Muscle of leg (tissue), 3 donors: ENCODE measurements at regions not wholly inside any gene's neighbourhood (a gene's known extent, or its start where the extent isn't known, plus 50 kb on each side); places are given as distances from the start of the nearest gene placed in this dataset.

Source experiments
- DNase-seq: peaks from one replicate; pipeline ENCODE4 v3.0.0; 2013
- H3K27ac ChIP-seq: one replicate; pipeline ENCODE4 v1.5.1; 2013; ENCODE audit warnings: mild to moderate bottlenecking, low read length, control low read depth
- H3K27me3 ChIP-seq: one replicate; pipeline ENCODE4 v1.6.1; 2013; ENCODE audit warnings: low read length; ENCODE audit not compliant: control insufficient read depth, insufficient read depth
- H3K36me3 ChIP-seq: one replicate; pipeline ENCODE4 v1.6.1; 2013; ENCODE audit warnings: low read length; ENCODE audit not compliant: control insufficient read depth, insufficient read depth
- H3K4me1 ChIP-seq: one replicate; pipeline ENCODE4 v1.6.1; 2013; ENCODE audit warnings: low read length; ENCODE audit not compliant: control insufficient read depth, insufficient read depth
- H3K4me3 ChIP-seq: one replicate; pipeline ENCODE4 v1.5.1; 2013; ENCODE audit warnings: low read length, control low read depth
- H3K9me3 ChIP-seq: replicated peaks from 2 replicates; pipeline ENCODE4 v1.6.1; 2013; ENCODE audit warnings: low read depth, low read length; ENCODE audit not compliant: control insufficient read depth
- WGBS: methylation state at CpG from one replicate; pipeline ENCODE4 v1.1.5; 2013; ENCODE audit warnings: missing lambda C conversion rate; ENCODE audit not compliant: insufficient coverage; 5-methylcytosine and 5-hydroxymethylcytosine counted together

DNA sequence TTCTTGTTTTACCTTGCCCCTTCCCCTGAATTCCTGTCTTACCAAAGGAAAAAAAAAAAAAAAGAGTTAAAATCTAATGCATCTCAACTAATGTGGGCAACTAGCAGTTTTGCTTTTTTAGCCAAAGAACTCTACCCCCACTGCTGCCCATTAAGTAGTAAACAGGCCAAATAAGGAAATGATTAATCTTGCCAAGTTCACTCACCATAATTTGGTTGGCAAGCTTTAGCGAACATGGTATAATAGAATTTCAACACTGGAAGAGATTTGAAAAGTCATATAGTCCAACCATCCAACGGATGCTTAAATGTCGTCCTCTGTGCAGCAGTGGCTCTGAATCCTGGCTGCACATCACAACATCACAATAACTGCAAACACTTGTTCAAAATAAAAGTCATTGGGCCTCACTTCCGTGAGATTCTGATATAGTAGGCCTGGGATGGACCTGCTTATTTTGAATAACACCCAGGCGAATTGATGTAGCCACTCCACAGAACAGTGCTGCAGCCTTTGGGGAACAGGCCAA lies 142.0 kb upstream of the UBE2E1 start:
- Histone ChIP-seq H3K4me1 (peaks cover 2% of the 10 kb centered on the region), H3K36me3 (no peaks in the 10 kb centered on the region), H3K4me3 (no peak overlapping the region), H3K27me3 (no peaks in the 10 kb centered on the region), H3K9me3 (no peaks in the 10 kb centered on the region), H3K27ac (no peak overlapping the region)
- WGBS, result 74% methylated on average over 2 of the region's 5 CpGs
- DNase-seq, result no peak

DNA sequence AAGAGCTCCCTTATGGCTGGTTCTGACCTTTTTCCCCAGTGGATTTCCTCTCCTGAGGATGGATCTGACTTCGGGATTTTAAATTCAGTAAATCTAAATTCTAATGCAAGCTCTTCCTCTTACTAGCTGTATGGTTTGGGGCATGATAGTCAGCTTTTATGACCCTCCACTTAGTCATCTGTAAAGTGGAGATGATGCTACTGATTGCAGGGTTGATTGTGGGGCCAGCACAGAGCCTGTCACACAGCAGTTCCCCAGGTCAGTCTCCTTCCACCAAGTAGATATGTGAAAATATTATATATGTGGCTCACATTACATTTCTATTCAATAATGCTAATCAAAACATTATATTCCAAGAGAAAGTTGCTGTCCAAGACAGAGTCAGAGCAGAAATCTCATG lies 141.3 kb upstream of the UBE2E1 start:
- no peaks in the 10 kb centered on the region for H3K27me3 ChIP-seq
- H3K4me3 ChIP-seq, result no peak overlapping the region
- no CpG with 5 or more reads among the region's 1 CpG for WGBS
- no peaks in the 10 kb centered on the region for H3K9me3 ChIP-seq
- no peak overlapping the region for H3K27ac ChIP-seq
- no peaks in the 10 kb centered on the region for H3K4me1 ChIP-seq
- DNase-seq, result no peak
- no peaks in the 10 kb centered on the region for H3K36me3 ChIP-seq

DNA sequence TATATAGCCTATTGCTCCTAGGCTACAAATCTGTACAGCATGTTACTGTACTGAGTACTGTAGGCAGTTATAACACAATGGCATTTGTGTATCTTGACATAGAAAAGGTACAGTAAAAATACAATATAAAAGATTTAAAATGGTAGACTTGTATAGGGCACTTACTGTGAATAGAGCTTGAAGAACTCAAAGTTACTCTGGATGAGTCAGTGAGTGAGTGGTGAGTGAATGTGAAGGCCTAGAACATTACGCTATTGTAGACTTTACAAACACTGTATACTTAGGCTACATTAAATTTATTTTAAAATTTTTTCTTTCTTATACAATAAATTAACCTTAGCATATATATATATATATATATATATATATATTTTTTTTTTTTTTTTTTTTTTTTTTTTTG lies 140.0 kb upstream of the UBE2E1 start:
- no CpG with 5 or more reads among the region's 1 CpG for WGBS
- DNase-seq, result no peak
- H3K27me3 ChIP-seq, result no peaks in the 10 kb centered on the region

DNA sequence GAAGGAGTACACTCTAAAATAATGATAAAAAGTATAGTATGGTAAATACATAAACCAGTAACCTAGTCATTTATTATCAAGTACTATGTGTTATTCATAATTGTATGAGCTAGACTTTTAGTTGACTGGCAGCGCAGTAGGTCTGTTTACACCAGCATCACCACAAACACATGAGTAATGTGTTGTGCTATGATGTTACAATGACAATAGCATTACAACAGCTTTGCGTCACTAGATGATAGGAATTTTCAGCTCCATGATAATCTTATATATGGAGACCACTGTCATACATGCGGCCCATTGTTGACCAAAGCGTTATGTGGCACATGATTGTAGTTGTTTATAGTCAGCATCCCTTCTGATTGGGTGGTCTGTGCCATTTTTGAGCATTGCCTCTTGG lies 138.9 kb upstream of the UBE2E1 start:
- no peaks in the 10 kb centered on the region for H3K36me3 ChIP-seq
- no peak overlapping the region for H3K4me3 ChIP-seq
- H3K4me1 ChIP-seq, result peaks cover under 1% of the 10 kb centered on the region
- H3K27ac ChIP-seq, result no peak overlapping the region
- 100% methylated on average over 1 of the region's 4 CpGs for WGBS
- no peak for DNase-seq
- H3K9me3 ChIP-seq, result no peaks in the 10 kb centered on the region
- H3K27me3 ChIP-seq, result peaks cover 9% of the 10 kb centered on the region

More for the DNA sequence above, 140.0 kb upstream of the UBE2E1 start:
- H3K9me3 ChIP-seq, result no peaks in the 10 kb centered on the region
- no peaks in the 10 kb centered on the region for H3K4me1 ChIP-seq
- H3K36me3 ChIP-seq, result no peaks in the 10 kb centered on the region
- H3K27ac ChIP-seq, result no peak overlapping the region
- no peak overlapping the region for H3K4me3 ChIP-seq

DNA sequence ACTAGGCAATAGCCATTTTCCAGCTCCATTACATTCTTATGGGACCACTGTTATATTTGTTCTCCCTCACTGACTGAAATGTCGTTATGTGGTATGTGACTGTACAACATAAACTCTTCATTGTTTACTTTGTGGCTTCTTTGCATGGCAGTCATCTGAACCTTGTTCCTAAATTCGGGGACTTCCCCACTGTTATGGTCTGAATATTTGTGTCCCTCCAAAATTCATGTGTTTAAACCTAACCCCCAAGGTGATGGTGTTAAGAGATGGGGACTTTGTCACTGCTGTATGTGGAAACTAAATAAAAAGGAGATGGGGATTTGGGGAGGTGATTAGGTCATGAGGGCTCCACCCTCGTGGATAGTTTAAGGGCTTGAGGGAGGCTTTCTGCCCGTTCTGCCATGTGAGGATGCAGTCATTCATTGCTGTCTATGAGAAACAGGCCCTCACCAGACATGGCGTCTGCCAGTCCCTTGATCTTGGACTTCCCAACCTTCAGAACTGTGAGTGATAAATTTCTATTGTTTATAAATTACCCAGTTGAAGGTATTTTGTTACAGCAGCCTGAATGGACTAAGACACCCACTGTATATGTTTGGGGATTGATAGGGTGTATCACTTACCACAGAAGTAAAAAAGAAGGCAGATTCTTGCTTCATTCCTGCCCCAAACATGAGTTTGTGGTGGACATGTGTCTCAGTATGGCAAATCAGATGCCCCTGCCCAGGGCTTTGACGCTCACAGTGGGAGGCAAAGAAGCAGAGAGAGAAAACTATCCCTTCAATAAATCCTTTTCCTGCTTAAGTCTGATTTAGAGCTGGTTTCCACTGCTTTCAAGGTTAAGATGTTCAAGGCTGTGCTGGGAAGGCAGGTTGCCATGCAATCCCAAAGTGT lies 138.0 kb upstream of the UBE2E1 start:
- no peak overlapping the region for H3K4me3 ChIP-seq
- H3K27ac ChIP-seq, result no peak overlapping the region
- H3K36me3 ChIP-seq, result no peaks in the 10 kb centered on the region
- H3K9me3 ChIP-seq, result no peaks in the 10 kb centered on the region
- peaks cover 3% of the 10 kb centered on the region for H3K4me1 ChIP-seq
- peaks cover 17% of the 10 kb centered on the region for H3K27me3 ChIP-seq
- no peak for DNase-seq
- 60% methylated on average over 1 of the region's 6 CpGs for WGBS

DNA sequence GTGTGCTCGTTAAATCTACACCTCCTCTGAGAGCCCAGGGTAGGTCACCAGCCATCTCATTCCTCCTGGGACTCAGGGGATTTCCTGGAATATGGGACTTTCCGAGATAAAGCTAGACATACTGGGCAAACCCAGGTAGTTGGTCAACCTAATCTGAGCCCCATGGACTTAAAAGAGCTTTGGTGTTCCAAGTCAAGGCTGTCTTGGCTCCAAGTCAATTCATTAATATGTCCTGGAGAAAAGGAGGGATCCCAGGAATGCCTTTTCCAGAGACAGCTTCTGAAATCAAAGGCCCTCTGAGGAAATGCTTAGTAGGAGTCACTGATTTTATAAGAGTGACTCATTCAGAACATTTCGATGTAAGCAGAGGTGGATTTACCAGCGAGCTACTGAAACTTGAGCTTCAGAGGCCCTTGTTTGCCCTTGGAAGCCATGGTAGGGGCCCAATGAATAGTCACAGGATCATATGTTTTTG lies 137.3 kb upstream of the UBE2E1 start:
- peaks cover 3% of the 10 kb centered on the region for H3K4me1 ChIP-seq
- H3K9me3 ChIP-seq, result no peaks in the 10 kb centered on the region
- no peak overlapping the region for H3K27ac ChIP-seq
- no peaks in the 10 kb centered on the region for H3K36me3 ChIP-seq
- no peak overlapping the region for H3K4me3 ChIP-seq
- H3K27me3 ChIP-seq, result peaks cover 17% of the 10 kb centered on the region
- no peak for DNase-seq
- WGBS, result 38% methylated on average over 1 of the region's 4 CpGs

DNA sequence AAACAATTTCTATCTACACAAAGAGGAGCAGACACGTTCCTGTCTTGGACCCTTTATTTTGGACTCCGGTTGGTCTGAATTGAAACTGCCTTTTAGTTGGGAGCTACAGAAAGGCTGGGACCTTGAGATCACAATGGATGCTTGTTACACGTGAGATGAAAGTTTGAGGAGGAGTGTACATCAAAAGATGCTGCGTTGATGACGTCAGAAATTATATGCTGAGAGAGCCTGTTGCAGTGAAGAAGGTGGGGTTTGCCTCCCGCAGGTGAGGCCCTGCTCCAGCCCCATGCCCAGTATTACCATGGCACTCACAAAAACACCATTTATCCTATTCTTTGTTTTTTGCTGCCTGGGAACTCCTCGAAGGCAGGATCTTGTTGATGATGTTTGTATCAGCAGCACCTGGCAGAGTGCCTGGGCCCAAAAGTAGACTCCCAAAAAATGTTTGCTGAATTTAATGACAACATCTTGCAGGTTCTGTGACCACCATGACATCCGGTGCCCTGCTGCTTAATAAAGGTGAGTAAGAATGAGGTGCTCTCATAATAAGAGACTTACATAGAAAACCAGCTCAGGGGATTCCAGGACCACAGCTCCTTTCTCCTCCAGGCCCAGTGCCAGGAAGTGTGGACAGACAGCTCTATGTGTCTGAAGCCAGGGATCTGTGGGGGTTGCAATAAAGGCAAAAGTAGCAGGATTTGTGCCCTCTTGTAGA lies 136.1 kb upstream of the UBE2E1 start:
- H3K27me3 ChIP-seq, result peaks cover 17% of the 10 kb centered on the region
- DNase-seq, result no peak
- H3K36me3 ChIP-seq, result no peaks in the 10 kb centered on the region
- H3K4me1 ChIP-seq, result peaks cover 3% of the 10 kb centered on the region
- no peaks in the 10 kb centered on the region for H3K9me3 ChIP-seq
- no peak overlapping the region for H3K27ac ChIP-seq
- no peak overlapping the region for H3K4me3 ChIP-seq
- WGBS, result 100% methylated on average over 1 of the region's 8 CpGs

DNA sequence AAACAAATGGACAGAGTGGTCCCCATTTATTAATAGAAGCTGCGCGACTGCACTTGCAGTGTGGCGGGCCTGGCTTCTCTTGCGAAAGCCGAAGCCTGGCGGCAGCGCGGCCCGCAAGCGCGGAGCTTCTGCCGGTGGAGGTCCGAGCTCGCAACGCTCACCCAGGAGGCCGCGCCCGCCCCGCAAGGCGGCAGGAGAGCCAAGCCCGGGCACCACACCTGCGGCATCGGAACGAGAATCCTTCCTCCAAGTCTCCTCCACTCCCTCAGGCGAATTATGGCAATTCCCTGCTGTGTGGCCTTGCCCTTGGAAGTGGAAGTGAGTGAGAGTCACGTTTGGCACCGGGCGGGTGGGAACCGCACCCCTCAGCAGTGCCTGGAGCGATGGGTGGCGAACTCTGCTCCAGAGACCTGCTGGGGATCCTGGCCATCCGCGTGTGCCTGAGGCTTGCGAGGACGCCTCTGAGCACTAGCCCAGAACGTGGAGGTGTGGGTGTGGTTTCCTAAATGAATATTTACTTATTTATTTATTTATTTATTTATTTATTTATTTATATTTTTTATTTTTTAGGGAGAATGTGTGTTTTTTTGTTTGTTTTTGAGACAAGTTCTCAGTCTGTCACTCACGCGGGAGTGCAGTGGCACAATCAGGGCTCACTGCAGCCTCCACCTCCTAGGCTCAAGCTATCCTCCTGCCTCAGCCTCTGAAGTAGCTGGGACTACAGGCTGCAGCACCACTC lies 133.7 kb upstream of the UBE2E1 start:
- Histone ChIP-seq H3K27ac (no peak overlapping the region), H3K27me3 (peaks cover 17% of the 10 kb centered on the region), H3K4me3 (peak overlapping the region; percentile 20), H3K4me1 (peaks cover 3% of the 10 kb centered on the region), H3K9me3 (no peaks in the 10 kb centered on the region), H3K36me3 (no peaks in the 10 kb centered on the region)
- WGBS, result 14% methylated on average over 21 of the region's 38 CpGs
- DNase-seq, result peak; percentile 36

DNA sequence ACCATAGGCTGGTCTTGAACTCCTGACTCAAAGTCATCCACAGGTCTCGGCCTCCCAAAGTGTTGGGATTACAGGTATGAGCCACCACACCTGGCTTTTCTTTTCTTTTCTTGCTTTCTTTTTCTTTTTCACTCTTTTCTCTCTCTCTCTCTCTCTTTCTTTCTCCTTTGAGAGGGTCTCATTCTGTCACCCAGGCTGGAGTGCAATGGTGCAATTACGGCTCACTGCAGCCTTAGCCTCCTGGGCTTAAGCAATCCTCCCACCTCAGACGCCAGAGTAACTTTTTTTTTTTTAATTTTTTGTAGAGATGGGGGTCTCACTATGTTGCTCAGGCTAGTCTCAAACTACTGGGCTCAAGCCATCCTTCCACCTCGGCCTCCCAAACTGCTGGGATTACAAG lies 133.1 kb upstream of the UBE2E1 start:
- Histone ChIP-seq H3K9me3 (no peaks in the 10 kb centered on the region), H3K4me3 (no peak overlapping the region), H3K27me3 (peaks cover 17% of the 10 kb centered on the region), H3K4me1 (peaks cover 3% of the 10 kb centered on the region), H3K27ac (no peak overlapping the region), H3K36me3 (no peaks in the 10 kb centered on the region)
- WGBS, result 88% methylated on average over 1 of the region's 4 CpGs
- DNase-seq, result no peak

DNA sequence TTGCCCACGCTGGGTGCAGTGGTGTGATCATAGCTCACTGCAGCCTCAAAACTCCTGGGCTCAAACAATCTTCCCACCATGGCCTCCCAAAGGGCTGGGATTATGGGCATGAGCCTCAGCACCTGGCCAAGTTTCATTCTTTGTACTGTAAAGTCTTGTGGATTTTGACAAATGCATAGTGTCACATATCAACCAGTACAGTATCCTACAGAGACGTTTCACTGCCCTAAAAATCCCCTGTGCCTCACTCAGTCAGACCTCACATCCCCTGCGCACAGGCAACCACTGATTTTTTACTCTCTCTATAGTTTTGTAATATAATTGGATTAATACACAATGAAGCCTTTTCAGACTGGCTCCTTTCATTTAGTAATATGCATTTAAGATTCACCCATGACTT lies 130.7 kb upstream of the UBE2E1 start:
- H3K4me3 ChIP-seq, result no peak overlapping the region
- peaks cover 17% of the 10 kb centered on the region for H3K27me3 ChIP-seq
- no peak overlapping the region for H3K27ac ChIP-seq
- WGBS, result no CpG with 5 or more reads among the region's 3 CpGs
- no peaks in the 10 kb centered on the region for H3K36me3 ChIP-seq
- DNase-seq, result no peak
- peaks cover 3% of the 10 kb centered on the region for H3K4me1 ChIP-seq
- no peaks in the 10 kb centered on the region for H3K9me3 ChIP-seq
